ENCODE measurements at regions not wholly inside any gene's neighbourhood (a gene's known extent, or its start where the extent isn't known, plus 50 kb on each side); places are given as distances from the start of the nearest gene placed in this dataset.

- DNase-seq (ENCODE audit: low read depth in 2 of 2) = no peak
Measured at GRCh38 chr3:124660599-124660998, 69.7 kb upstream of the UMPS start.

- DNase-seq (ENCODE audit: low read depth in 2 of 2) = no peak
Measured at GRCh38 chr3:124663690-124664089, 66.6 kb upstream of the UMPS start.

DNA sequence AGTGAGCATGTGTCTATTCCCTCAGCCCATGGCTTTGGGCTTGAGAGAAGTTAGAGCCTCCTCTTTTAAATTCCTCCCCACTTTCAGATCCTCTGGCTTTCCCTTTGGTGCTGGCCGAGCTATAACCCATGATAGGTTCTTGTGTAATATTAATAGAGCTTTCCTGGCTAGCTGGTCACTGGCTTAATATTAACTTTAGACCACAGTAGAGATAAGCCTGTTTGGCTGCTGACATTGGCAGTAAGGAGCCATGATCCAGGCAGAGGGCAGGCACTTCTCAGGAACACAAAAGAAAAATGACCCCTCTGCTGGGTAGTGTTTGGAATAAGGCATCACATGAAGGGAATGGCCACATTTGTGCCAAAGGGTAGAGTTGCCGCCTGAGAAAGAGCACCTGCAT lies 65.4 kb upstream of the UMPS start:
- DNase-seq (ENCODE audit: low read depth in 2 of 2) = no peak

DNA sequence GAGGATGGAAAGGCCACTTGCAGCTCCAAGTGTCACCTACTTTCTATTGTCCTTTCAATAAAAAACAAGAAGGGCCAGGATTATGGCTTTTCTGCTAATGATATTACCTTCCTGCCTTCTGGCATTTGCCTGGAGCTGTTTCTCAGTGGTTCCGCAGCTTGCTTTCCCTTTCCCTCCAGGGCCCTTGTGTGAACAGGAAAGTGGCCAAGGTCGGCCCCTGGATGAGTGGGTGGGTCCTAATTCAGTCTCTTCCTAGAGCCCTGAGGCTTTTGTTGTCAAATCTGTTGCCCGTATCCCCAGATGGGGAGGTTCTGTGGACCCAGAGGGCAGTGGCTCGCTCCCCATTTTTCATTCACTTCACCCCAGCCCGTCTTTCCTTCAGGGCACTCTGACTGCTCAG lies 64.2 kb upstream of the UMPS start:
- DNase-seq (ENCODE audit: low read depth in 2 of 2) = no peak

DNA sequence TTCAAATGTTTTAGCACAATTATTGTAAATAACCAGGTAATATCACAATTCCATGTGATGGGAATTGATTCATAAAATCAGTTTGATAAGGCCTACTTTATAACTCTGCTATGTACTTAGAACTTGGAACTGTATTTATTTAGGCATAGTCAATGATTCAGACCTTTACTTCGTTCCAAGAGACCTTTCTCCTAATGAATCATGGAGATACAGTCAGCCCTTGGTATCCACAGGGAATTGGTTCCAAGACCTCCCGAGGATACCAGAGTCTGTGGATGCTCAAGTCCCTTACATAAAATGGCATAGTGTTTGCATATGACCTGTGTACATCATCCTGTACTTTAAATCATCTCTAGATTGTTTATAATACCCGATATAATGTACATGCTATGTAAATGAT lies 60.8 kb upstream of the UMPS start:
- DNase-seq (ENCODE audit: low read depth in 2 of 2) = no peak

DNA sequence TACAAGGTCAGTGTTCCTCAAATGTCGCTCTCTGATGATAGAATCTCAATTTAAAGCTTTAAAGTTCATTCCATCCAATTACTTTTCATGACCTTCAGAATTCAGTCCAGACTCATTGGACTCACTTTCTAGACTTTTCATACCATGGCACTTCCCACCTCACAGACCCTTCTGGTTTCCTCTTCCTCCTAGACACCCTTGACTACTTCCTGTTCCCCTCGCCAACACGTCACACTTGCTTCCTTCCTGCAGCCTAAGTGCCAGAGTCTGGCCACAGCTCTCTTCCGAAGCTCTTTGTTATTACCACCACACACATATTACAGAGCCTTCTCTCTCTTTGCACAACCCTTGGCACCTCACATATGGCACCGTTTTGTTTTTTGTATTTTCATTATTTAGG lies 59.1 kb upstream of the UMPS start:
- no peak for DNase-seq (ENCODE audit: low read depth in 2 of 2)

DNA sequence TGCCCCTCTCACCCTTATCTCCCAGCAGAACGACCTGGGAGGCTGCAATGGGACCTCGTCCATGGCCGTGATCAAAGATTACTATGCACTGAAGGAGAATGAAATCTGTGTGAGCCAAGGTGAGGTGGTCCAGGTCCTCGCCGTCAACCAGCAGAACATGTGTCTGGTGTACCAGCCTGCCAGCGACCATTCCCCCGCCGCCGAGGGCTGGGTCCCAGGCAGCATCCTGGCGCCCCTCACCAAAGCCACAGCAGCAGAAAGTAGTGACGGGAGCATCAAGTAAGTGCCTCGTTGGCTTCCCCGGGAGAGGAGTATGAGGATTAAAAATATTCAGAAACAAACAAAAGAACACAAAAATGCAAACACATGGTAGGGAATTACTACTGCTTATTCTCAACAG lies 55.9 kb upstream of the UMPS start:
- no peak for DNase-seq (ENCODE audit: low read depth in 2 of 2)

DNA sequence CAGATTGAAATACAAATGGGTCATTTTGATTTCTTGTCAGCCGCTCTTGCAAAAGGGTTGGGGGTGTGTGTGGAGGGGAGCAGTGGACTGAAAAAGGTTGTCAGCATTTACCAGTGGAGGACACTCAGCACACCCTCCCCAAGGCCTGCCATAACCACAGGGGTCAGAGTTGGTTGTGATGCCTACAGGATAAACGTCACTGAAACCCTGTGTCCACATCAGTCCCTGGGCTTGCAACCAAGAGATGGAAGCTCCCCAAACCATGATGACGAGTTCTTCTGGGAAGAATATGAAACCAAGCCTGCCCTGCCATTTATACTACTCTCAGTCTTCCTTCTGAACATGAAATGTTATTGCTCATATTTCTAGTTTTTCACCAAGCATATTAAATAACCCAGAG lies 54.0 kb upstream of the UMPS start:
- no peak for DNase-seq (ENCODE audit: low read depth in 2 of 2)

- DNase-seq (ENCODE audit: low read depth in 2 of 2) = no peak
Measured at GRCh38 chr3:124679048-124679638, 51.1 kb upstream of the UMPS start.

All from stimulated activated CD8-positive, alpha-beta memory T cell treated with anti-CD3 and anti-CD28 coated beads, Interleukin-15, amount 100 ng/mL, for 4 hours (primary cell).